ENCODE measurements at regions not wholly inside any gene's neighbourhood (a gene's known extent, or its start where the extent isn't known, plus 50 kb on each side); places are given as distances from the start of the nearest gene placed in this dataset.
"Not testable (repeated sequence)": the region's sequence is repeated elsewhere in the genome, so short reads cannot be mapped to it uniquely, and the experiment has no call there.

DNA sequence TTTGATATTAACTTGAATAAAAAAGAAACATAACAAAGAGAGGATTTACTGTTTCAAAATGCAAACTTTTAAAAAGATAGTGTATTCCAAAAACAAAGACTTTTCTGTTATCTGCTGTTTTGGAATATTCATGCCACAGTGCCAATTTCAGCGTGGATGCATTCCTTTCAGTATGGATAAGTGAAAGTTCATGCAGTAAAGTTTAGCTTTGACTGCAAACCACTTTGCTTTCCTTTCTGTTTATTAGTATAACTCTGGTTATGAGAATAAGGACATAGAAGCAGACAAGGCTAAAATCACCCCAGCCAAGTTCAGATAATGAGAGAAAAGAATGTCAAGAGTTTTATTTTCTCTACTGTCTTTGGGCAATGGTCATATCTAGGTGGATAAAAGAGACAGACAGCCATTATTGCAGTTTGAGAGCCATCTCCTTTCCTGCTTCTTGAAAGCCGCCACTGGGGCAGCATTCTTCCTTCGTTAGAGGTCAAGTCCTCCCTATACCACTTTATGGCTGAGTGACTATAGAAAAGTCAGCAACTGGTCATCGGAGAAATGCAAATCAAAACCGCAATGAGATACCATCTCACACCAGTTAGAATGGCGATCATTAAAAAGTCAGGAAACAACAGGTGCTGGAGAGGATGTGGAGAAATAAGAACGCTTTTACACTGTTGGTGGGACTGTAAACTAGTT lies 82.4 kb upstream of the BLID start:
- Histone ChIP-seq H3K4me3 (no peak overlapping the region), H3K9me3 (no peaks in the 10 kb centered on the region), H3K27ac (no peak overlapping the region), H3K36me3 (replicated peaks in 1 of 2; ENCODE audit: insufficient read depth in 1 of 2, low read depth in 2 of 2) (no peaks in the 10 kb centered on the region), H3K4me1 (peaks cover 14% of the 10 kb centered on the region), H3K27me3 (no peaks in the 10 kb centered on the region)
- no peak for ATAC-seq
- WGBS, 2 donors = 80 to 84% methylated on average over 7 of the region's 7 CpGs
- DNase-seq = no peak
- TF ChIP-seq, protein P1, sequence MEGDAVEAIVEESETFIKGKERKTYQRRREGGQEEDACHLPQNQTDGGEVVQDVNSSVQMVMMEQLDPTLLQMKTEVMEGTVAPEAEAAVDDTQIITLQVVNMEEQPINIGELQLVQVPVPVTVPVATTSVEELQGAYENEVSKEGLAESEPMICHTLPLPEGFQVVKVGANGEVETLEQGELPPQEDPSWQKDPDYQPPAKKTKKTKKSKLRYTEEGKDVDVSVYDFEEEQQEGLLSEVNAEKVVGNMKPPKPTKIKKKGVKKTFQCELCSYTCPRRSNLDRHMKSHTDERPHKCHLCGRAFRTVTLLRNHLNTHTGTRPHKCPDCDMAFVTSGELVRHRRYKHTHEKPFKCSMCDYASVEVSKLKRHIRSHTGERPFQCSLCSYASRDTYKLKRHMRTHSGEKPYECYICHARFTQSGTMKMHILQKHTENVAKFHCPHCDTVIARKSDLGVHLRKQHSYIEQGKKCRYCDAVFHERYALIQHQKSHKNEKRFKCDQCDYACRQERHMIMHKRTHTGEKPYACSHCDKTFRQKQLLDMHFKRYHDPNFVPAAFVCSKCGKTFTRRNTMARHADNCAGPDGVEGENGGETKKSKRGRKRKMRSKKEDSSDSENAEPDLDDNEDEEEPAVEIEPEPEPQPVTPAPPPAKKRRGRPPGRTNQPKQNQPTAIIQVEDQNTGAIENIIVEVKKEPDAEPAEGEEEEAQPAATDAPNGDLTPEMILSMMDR (IDR thresholded peaks at IDR 0.05) = no peak
- no peak for TF ChIP-seq POLR2A (IDR thresholded peaks at IDR 0.05)
- intact Hi-C loops (cut with DNase I) = no loop called here

DNA sequence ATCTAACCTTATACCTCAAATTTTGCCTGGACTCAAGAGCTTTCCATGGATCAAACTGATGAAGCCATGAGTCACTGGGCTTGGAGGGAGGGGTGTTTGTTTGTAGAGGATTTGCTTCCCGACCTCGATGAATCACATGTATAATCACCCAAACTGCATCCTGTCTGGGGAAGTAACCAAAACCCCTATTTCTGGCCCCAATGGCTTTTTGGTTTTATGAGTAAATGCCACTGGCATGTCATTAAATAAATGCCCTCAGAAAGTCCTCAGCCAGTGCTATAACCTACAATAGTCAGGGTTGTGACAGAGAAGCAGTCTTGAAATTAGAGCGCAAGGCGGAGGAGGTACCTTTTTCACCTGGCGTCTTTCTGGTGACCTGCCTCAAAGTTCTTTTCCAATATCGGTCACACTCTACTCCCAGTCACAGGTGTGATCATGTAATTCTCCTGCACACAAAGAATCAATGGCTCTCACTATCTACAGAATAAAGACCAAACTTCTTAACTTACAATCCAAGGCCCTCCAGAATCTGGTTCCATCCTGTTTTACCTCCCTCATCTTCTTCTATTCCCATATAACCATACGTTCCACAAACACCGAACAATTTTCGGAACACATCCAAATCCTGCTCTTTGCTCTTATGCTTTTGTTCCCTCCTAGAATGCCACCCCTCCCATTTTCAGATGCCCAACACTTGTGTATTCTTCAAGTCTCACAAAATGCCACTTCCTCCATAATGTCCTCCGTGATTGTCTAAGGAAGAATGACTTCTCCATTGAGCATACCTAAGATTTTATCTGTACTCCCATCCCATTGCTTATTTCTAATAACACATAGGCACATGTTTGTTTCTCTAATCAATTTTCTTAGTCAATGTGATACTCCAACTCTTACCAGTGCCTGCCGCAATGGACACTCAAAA lies 81.3 kb upstream of the BLID start:
- intact Hi-C loops (cut with DNase I) = no loop called here
- no peak overlapping the region for H3K4me3 ChIP-seq
- H3K4me1 ChIP-seq = peaks cover 5% of the 10 kb centered on the region
- H3K36me3 ChIP-seq (replicated peaks in 1 of 2; ENCODE audit: insufficient read depth in 1 of 2, low read depth in 2 of 2) = no peaks in the 10 kb centered on the region
- WGBS, 2 donors = 80 to 81% methylated on average over 11 of the region's 11 CpGs
- DNase-seq = no peak
- no peak for ATAC-seq
- H3K27me3 ChIP-seq = no peaks in the 10 kb centered on the region
- TF ChIP-seq, protein P1 (IDR thresholded peaks at IDR 0.05) = no peak
- TF ChIP-seq POLR2A (IDR thresholded peaks at IDR 0.05) = no peak
- H3K9me3 ChIP-seq = no peaks in the 10 kb centered on the region
- no peak overlapping the region for H3K27ac ChIP-seq

DNA sequence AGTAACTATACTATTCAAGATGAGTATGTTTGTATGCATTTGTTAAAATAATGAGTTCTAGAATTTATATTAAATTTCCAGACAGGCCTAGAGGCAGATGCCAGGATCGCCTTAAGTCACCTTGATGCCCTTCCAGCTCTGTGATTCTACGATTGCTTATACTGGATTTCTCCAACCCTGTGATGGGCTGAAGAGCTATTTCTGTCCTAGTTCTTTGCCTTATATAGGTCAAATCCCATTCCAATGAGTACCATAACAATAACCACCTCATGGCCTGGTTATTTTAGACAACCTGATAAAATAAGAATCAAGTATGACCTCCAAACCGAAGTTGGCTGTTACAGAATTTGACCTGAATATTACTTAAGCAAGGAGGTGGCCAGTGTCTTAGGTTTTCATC lies 79.8 kb upstream of the BLID start:
- ATAC-seq (no peak), DNase-seq (no peak)
- Histone ChIP-seq H3K4me3 (no peak overlapping the region), H3K9me3 (no peaks in the 10 kb centered on the region), H3K4me1 (no peaks in the 10 kb centered on the region), H3K27me3 (no peaks in the 10 kb centered on the region), H3K27ac (no peak overlapping the region), H3K36me3 (replicated peaks in 1 of 2; ENCODE audit: insufficient read depth in 1 of 2, low read depth in 2 of 2) (no peaks in the 10 kb centered on the region)
- WGBS, 2 donors = 89 to 91% methylated on average over 3 of the region's 3 CpGs
- intact Hi-C loops (cut with DNase I) = no loop called here
- no peak for TF ChIP-seq POLR2A (IDR thresholded peaks at IDR 0.05)
- TF ChIP-seq, protein P1 (IDR thresholded peaks at IDR 0.05) = no peak

DNA sequence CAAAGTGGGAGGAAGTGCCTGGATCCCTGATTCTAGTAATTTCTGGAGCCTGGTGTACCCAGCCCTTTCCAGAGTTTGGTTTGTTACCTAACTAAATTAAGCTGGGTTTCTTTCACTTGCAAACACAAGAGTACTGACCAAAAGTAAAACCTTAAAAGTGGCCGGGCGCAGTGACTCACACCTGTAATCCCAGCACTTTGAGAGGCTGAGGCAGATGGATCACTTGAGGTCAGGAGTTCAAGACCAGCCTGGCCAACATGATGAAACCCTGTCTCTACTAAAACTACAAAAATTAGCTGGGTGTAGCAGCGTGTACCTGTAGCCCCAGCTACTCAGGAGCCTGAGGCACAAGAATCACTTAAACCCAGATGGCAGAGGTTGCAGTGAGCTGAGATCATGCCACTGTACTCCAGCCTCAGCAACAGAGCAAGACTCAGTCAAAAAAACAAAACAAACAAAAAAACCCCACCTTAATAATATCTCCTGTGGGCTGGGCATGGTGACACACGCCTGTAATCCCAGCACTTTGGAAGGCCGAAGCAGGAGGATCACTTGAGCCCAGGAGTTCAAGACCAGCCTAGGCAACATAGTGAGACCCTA lies 78.0 kb upstream of the BLID start:
- ATAC-seq; DNase-seq; H3K36me3 ChIP-seq (replicated peaks in 1 of 2; ENCODE audit: insufficient read depth in 1 of 2, low read depth in 2 of 2); H3K27ac ChIP-seq; H3K4me3 ChIP-seq; H3K9me3 ChIP-seq; intact Hi-C loops (cut with DNase I); H3K4me1 ChIP-seq; H3K27me3 ChIP-seq: not testable (repeated sequence)
- 73 to 88% methylated on average over 3 to 5 of the region's 5 CpGs for WGBS, 2 donors

DNA sequence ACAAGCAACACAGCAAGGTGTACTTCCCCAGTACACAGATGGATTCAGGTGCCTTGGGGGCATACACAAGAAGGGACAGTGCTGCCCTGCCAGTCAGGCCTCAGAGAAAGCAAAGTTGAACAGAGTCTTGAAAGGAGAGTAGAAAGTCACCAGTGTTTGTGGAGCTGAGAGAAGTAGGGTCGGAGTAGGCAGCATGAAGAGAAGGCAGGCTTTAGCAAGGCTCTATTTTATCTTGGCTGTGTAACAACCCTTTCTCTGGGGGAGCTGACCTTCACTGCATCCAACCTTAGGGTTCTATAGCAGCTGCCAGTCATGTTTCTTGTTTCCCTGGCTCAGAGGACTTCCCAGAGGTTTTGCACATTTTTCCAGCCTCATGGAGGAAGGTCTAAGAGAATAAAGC lies 77.4 kb upstream of the BLID start:
- no peak for DNase-seq
- TF ChIP-seq POLR2A (IDR thresholded peaks at IDR 0.05) = no peak
- TF ChIP-seq, protein P1 (IDR thresholded peaks at IDR 0.05) = no peak
- WGBS, 2 donors = 18 to 73% methylated on average over 1 of the region's 1 CpG
- Histone ChIP-seq H3K4me3 (no peak overlapping the region), H3K9me3 (no peaks in the 10 kb centered on the region), H3K4me1 (no peaks in the 10 kb centered on the region), H3K27ac (no peak overlapping the region), H3K36me3 (replicated peaks in 1 of 2; ENCODE audit: insufficient read depth in 1 of 2, low read depth in 2 of 2) (no peaks in the 10 kb centered on the region), H3K27me3 (no peaks in the 10 kb centered on the region)
- ATAC-seq = no peak
- intact Hi-C loops (cut with DNase I) = no loop called here

All from body of pancreas (tissue), 4 donors.